SU-DHL-6 (cell line): ENCODE measurements at regions not wholly inside any gene's neighbourhood (a gene's known extent, or its start where the extent isn't known, plus 50 kb on each side); places are given as distances from the start of the nearest gene placed in this dataset.

Experiments
- H2AFZ ChIP-seq: fragments of 200-600 bp; sonication (generic); 2 replicates; pipeline ENCODE4 v1.6.1; 2014; ENCODE audit warnings: low read depth, mild to moderate bottlenecking, moderate library complexity, mixed read lengths, antibody characterized with exemption, low read length; ENCODE audit not compliant: severe bottlenecking
- H3F3A ChIP-seq: fragments of 200-600 bp; shearing (Covaris generic); 2 replicates; pipeline ENCODE4 v1.6.0; 2016; ENCODE audit warnings: antibody characterized with exemption, mild to moderate bottlenecking; ENCODE audit not compliant: insufficient read depth
- H3K27ac ChIP-seq: fragments of 200-600 bp; sonication (generic); 2 replicates; pipeline ENCODE4 v1.5.1; 2016; ENCODE audit warnings: low read depth, mild to moderate bottlenecking, low read length, moderate library complexity, mixed read lengths
- H3K27me3 ChIP-seq: fragments of 200-600 bp; sonication (generic), shearing (Covaris generic); 2 replicates; pipeline ENCODE4 v1.6.0; 2014; ENCODE audit warnings: mild to moderate bottlenecking, low read length
- H3K36me3 ChIP-seq: fragments of 200-600 bp; sonication (generic); 2 replicates; pipeline ENCODE4 v1.6.1; 2014; ENCODE audit warnings: mild to moderate bottlenecking, low read length, mixed read lengths
- H3K4me2 ChIP-seq: fragments of 300-600, 200-600 bp; shearing (Covaris generic), sonication (generic); 2 replicates; pipeline ENCODE4 v1.6.0; 2014; ENCODE audit warnings: low read length, low read depth, mild to moderate bottlenecking; ENCODE audit not compliant: poor library complexity, severe bottlenecking
- H3K4me3 ChIP-seq: fragments of 200-600 bp; sonication (generic); 2 replicates; pipeline ENCODE4 v1.5.1; 2014; ENCODE audit warnings: antibody characterized with exemption, low read length, mild to moderate bottlenecking, mixed read lengths; ENCODE audit not compliant: insufficient read depth, poor library complexity, severe bottlenecking
- H3K79me2 ChIP-seq: fragments of 200-600 bp; sonication (generic); 2 replicates; pipeline ENCODE4 v1.6.1; 2014; ENCODE audit warnings: mild to moderate bottlenecking, low read length, moderate library complexity; ENCODE audit not compliant: insufficient read depth
- H3K9ac ChIP-seq: fragments of 200-600 bp; sonication (generic); 2 replicates; pipeline ENCODE4 v1.7.0; 2014; ENCODE audit warnings: mild to moderate bottlenecking, low read length
- H3K9me2 ChIP-seq: fragments of 200-600 bp; sonication (generic); replicated peaks from 2 replicates; pipeline ENCODE4 v1.6.1; 2014; ENCODE audit warnings: low read length; ENCODE audit not compliant: insufficient read depth
- H3K9me3 ChIP-seq: fragments of 200-600 bp; sonication (generic); 2 replicates; pipeline ENCODE4 v1.6.1; 2014; ENCODE audit warnings: low read length, mixed read lengths; ENCODE audit not compliant: insufficient read depth
- H4K20me1 ChIP-seq: fragments of 200-600 bp; sonication (generic); 2 replicates; pipeline ENCODE4 v1.6.1; 2014; ENCODE audit warnings: low read depth, mild to moderate bottlenecking, antibody characterized with exemption, low read length, moderate library complexity, mixed read lengths
- CTCF ChIP-seq: fragments of 200-600 bp; sonication (generic); IDR thresholded peaks from one replicate; pipeline ENCODE4 v1.5.1; 2017; ENCODE audit warnings: antibody characterized with exemption, mild to moderate bottlenecking, low read length, moderate library complexity; ENCODE audit not compliant: insufficient read depth, poor library complexity, severe bottlenecking
- EZH2phosphoT487 ChIP-seq: fragments of 200-600 bp; sonication (generic), shearing (Covaris generic); conservative IDR thresholded peaks from 2 replicates; pipeline ENCODE4 v1.6.1; 2018; ENCODE audit warnings: mild to moderate bottlenecking, antibody characterized with exemption, low read length, moderate library complexity, mixed read lengths

DNA sequence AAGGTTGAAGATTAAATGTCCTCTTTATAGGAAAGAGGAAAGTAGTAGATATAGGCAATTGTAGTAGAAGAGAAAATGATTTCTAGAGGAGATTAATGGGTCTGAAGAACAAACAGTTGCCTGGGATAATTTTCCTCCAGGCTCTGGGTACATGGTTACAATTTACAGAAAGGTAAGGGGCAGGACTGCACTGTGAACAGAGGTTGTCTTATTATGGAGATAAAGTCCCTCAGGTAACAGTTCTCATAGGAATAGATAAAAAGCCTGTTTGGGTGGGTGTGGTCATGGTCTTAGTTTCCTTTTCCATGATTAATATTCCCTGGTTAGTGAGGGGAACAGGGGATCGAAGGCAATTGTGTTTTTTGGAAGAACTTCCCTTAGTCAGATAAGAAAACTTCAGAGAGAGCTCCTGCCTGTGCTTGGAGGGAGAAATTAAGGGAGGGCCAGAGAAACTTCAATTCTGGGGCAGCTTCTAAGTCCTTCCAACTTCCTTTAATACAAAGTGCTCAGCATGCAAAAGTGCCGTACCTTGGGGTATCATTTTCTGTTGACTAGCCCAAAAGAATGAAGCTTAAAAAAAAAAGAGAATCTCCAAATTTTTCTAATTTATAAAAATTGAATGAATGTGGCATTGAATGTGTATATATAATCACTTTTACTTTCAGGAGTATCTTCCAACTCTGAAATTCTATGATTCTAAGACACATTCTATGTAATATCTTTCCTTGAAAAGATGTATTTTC is 295.4 kb upstream of the USP25 start:
- H3K36me3 ChIP-seq: no peaks in the 10 kb centered on the region
- no peak overlapping the region for H3K4me2 ChIP-seq
- H3K27ac ChIP-seq: no peak overlapping the region
- no peak overlapping the region for H3K9ac ChIP-seq
- H3F3A ChIP-seq: no peaks in the 10 kb centered on the region
- H3K9me2 ChIP-seq: no peaks in the 10 kb centered on the region
- H3K27me3 ChIP-seq: no peaks in the 10 kb centered on the region
- H3K4me3 ChIP-seq: no peak overlapping the region
- TF ChIP-seq EZH2phosphoT487 (no peak), CTCF (no peak)
- no peaks in the 10 kb centered on the region for H3K9me3 ChIP-seq
- H2AFZ ChIP-seq: no peak overlapping the region
- H4K20me1 ChIP-seq: no peaks in the 10 kb centered on the region
- H3K79me2 ChIP-seq: no peaks in the 10 kb centered on the region

DNA sequence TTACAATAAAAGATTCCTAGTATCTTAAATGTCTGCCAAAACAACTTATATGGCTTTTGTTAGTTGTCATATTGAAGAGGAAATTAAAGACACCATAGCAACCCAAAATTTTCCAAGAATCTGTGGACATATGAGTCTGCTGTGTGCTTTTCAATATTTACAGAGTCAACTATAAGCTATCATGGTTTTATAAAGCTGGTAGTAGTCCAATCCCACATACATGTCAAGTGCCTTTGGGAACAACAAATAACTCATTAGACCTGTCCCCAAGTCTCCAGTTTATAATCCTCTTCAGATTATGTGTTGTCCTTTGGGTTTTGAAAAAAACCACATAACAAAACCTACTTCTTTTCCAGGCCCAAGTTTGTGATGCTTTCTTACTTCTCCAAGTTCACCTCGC is 293.8 kb upstream of the USP25 start:
- Histone ChIP-seq H3K4me3 (no peak overlapping the region), H3K27me3 (no peaks in the 10 kb centered on the region), H3K9me2 (no peaks in the 10 kb centered on the region), H3K36me3 (no peaks in the 10 kb centered on the region), H3K79me2 (no peaks in the 10 kb centered on the region), H3K27ac (no peak overlapping the region), H2AFZ (no peak overlapping the region), H3F3A (no peaks in the 10 kb centered on the region), H3K9ac (no peak overlapping the region), H3K4me2 (no peak overlapping the region), H3K9me3 (no peaks in the 10 kb centered on the region), H4K20me1 (no peaks in the 10 kb centered on the region)
- TF ChIP-seq CTCF: no peak
- TF ChIP-seq EZH2phosphoT487: no peak

DNA sequence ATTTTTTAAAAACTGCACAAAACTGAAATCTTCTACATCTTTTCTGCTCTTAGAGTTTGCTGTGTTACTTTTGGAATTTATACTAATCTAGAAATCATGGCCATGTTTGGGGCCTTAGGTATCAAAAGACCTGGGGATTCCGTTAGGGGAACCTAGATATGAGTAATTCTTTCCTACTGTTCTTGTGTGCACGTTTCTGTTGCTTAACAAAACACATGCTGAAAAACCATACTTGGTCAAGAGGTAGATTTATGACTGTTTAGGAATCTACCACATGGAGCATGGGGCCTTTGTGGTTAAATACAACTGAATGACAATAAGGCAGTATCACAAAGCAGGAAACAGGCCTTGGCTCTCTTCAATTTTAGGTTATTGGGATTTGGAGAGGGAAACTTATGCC is 291.9 kb upstream of the USP25 start:
- TF ChIP-seq EZH2phosphoT487 (no peak), CTCF (no peak)
- H3F3A ChIP-seq: no peaks in the 10 kb centered on the region
- H4K20me1 ChIP-seq: no peaks in the 10 kb centered on the region
- no peak overlapping the region for H2AFZ ChIP-seq
- no peaks in the 10 kb centered on the region for H3K79me2 ChIP-seq
- no peak overlapping the region for H3K4me2 ChIP-seq
- no peaks in the 10 kb centered on the region for H3K9me3 ChIP-seq
- H3K9ac ChIP-seq: no peak overlapping the region
- no peak overlapping the region for H3K27ac ChIP-seq
- no peak overlapping the region for H3K4me3 ChIP-seq
- H3K36me3 ChIP-seq: no peaks in the 10 kb centered on the region
- H3K27me3 ChIP-seq: no peaks in the 10 kb centered on the region
- H3K9me2 ChIP-seq: no peaks in the 10 kb centered on the region
